BE2C (cell line): ENCODE measurements at regions not wholly inside any gene's neighbourhood (a gene's known extent, or its start where the extent isn't known, plus 50 kb on each side); places are given as distances from the start of the nearest gene placed in this dataset.

Experiments used
- DNase-seq: peaks from one replicate; pipeline ENCODE4 v3.0.0-alpha.2; 2020
- H3K27me3 ChIP-seq: fragments of 250-450 bp; sonication (Bioruptor Pico); 2 replicates; pipeline ENCODE4 v1.5.1; 2020; ENCODE audit warnings: mild to moderate bottlenecking
- H3K36me3 ChIP-seq: fragments of 250-450 bp; sonication (Bioruptor Pico); 2 replicates; pipeline ENCODE4 v1.5.1; 2020; ENCODE audit warnings: mild to moderate bottlenecking
- H3K4me1 ChIP-seq: fragments of 250-450 bp; sonication (Bioruptor Pico); 2 replicates; pipeline ENCODE4 v1.5.1; 2020
- H3K4me3 ChIP-seq: 2 replicates; pipeline ENCODE4 v1.5.1; 2011; ENCODE audit warnings: low read depth, low read length
- H3K9me3 ChIP-seq: fragments of 250-450 bp; sonication (Bioruptor Pico); 2 replicates; pipeline ENCODE4 v1.5.1; 2020
- TF ChIP-seq, protein P1 (sequence below): IDR thresholded peaks from 2 replicates; pipeline ENCODE4 v1.5.1; 2012; ENCODE audit warnings: mild to moderate bottlenecking, low read depth, low read length

DNA sequence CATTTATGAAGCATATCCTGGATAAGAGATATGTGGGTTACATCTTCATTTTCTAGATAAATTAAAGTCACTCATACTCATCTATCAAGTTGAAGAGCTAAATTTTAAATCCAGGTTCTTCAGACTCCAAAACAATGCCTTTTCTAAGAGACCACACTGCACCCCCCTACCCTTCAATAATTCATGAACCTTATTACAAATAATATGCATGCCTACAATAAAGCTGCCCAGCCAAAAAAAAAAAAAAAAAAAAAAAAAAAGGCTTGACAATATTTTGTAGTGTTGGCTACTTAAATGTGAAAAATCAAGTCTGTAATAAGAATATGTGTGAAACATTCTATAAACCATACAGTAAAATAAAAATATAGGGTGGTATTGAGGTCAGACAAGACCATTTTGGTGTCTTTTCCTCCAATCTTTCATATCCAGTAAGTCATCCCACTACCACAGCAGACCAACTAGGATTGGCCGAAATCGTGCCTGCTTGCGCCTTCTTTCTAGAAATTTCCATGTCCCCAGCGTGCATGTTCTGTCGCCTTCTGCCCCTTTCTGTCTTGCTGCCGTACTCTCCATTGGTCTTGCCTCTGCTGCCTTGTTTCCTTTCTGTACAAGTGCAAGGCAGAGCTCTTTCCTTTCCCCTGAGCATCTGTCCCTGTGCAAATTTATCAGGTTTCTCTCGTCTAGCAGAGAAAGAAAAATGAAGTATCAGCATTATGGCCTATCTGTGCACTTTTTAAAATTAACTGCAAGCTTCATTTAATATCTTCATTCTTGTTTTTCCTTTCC is 92.6 kb upstream of the NDUFV2 start:
- no peaks in the 10 kb centered on the region for H3K4me1 ChIP-seq
- no peak for DNase-seq
- H3K27me3 ChIP-seq, result no peaks in the 10 kb centered on the region
- H3K36me3 ChIP-seq, result no peaks in the 10 kb centered on the region
- H3K9me3 ChIP-seq, result no peaks in the 10 kb centered on the region
- TF ChIP-seq, protein P1, sequence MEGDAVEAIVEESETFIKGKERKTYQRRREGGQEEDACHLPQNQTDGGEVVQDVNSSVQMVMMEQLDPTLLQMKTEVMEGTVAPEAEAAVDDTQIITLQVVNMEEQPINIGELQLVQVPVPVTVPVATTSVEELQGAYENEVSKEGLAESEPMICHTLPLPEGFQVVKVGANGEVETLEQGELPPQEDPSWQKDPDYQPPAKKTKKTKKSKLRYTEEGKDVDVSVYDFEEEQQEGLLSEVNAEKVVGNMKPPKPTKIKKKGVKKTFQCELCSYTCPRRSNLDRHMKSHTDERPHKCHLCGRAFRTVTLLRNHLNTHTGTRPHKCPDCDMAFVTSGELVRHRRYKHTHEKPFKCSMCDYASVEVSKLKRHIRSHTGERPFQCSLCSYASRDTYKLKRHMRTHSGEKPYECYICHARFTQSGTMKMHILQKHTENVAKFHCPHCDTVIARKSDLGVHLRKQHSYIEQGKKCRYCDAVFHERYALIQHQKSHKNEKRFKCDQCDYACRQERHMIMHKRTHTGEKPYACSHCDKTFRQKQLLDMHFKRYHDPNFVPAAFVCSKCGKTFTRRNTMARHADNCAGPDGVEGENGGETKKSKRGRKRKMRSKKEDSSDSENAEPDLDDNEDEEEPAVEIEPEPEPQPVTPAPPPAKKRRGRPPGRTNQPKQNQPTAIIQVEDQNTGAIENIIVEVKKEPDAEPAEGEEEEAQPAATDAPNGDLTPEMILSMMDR, result no peak
- no peak overlapping the region for H3K4me3 ChIP-seq

DNA sequence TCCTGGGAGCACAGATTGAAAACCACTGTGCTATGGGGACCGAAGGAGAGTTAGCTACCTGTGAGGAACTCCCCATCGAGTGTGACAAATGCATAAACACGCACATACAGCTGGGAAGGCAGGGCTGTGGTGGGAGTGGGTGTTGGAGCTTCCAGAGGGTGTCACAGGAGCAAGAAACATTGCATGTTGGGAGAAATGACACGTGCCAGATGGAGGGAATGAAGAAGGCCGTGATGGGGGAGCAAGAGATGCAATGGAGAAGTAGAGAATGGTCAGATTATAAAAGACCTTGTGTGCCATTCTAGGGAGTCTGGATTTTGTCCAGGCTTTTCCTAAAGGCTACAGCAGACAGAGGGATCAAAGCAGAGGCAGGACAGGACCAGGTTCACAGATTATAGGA is 91.1 kb upstream of the NDUFV2 start:
- no peaks in the 10 kb centered on the region for H3K36me3 ChIP-seq
- H3K27me3 ChIP-seq, result no peaks in the 10 kb centered on the region
- no peak for DNase-seq
- no peaks in the 10 kb centered on the region for H3K4me1 ChIP-seq
- no peaks in the 10 kb centered on the region for H3K9me3 ChIP-seq
- TF ChIP-seq, protein P1, result no peak
- no peak overlapping the region for H3K4me3 ChIP-seq

DNA sequence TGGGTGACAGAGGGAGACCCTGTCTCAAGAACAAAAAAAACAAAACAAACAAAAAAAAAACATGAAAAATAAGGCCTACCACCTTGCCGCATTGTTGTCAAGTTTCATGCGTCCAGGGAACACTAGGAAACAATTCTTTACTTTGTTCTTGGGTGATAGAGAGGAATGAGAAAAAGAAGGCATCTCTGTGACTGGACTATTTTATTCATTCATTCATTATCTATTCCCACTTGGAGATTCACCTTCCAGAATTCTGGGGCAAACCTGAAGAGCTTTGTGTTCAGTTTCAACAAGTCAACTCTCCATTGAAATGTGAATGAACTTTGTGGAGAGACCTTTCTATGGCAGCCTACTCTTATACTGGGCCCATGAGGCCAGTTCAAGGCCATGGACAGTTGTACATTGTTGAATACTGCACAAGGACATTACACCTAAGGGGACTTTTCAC is 88.5 kb upstream of the NDUFV2 start:
- DNase-seq, result no peak
- Histone ChIP-seq H3K36me3 (no peaks in the 10 kb centered on the region), H3K4me1 (no peaks in the 10 kb centered on the region), H3K27me3 (no peaks in the 10 kb centered on the region), H3K9me3 (no peaks in the 10 kb centered on the region), H3K4me3 (no peak overlapping the region)
- TF ChIP-seq, protein P1, result no peak

DNA sequence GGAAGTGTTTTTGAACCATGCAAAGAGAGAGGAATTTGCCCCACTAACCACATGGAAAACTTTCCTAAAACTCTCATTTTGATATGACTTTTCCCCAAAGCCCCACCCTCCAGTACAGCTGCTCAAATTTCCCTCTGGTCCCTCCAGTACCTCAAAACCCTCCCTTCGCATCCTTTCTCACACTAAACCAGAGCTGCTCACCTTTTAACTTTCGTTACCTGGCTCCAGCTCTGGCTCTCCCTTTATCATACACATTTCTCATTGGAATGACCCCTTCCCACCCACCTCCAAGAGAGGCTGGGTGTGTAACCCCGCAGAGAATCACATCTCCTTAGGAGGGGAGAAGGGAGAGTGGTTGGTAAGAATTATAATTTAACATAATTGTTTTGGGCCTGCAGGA is 86.8 kb upstream of the NDUFV2 start:
- H3K4me1 ChIP-seq, result no peaks in the 10 kb centered on the region

DNA sequence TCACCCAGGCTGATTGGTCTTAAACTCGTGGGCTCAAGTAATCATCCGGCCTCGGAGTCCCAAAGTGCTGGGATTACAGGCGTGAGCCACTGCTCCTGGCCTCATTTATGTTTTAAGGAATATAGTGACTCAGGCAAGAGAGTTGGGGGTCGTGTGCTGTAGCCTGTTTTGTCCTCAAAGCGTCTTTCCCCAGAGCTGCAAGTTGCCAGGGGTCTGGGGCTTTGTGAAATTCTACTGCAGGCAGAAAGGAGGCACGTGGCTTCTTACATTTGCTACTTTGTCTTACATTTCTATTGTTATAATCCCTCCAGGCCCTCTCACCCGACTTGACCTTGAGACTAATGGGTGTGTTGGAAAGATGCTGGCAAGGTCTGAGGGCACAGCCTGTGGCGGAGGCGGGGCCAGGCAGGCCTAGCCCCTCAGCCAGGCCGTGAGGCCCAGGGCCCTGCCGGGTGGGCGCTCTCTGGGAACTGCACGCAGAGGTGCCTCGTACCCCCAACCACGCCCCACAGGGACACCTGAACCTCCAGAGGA is 85.8 kb upstream of the NDUFV2 start:
- H3K4me3 ChIP-seq, result no peak overlapping the region
- H3K9me3 ChIP-seq, result no peaks in the 10 kb centered on the region
- no peaks in the 10 kb centered on the region for H3K36me3 ChIP-seq
- TF ChIP-seq, protein P1, result no peak
- no peaks in the 10 kb centered on the region for H3K27me3 ChIP-seq
- H3K4me1 ChIP-seq, result no peaks in the 10 kb centered on the region
- no peak for DNase-seq

More for the DNA sequence above, 86.8 kb upstream of the NDUFV2 start:
- H3K4me3 ChIP-seq, result no peak overlapping the region
- TF ChIP-seq, protein P1, result no peak
- H3K36me3 ChIP-seq, result no peaks in the 10 kb centered on the region
- no peaks in the 10 kb centered on the region for H3K9me3 ChIP-seq
- DNase-seq, result no peak
- H3K27me3 ChIP-seq, result no peaks in the 10 kb centered on the region
